ENCODE measurements at regions not wholly inside any gene's neighbourhood (a gene's known extent, or its start where the extent isn't known, plus 50 kb on each side); places are given as distances from the start of the nearest gene placed in this dataset.

DNA sequence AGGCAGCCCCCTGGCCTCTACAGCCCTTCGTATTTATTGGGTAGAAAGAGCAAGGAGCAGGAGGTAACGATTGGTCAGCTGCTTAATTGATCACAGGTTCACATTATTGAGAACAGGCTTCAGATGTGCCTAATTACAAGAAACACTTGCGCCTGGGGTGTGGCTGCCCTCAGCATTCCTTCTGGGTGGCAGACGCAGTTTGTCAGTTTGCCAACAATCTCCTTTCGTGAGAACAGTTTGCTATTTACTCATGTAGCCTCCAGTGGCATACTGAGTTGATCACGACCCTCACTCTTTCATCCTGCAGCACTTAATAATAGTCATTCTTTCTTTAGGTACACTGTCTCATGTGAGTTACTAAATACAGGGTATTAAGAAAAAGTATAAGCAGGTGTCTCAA, 985.6 kb downstream of the SLITRK5 start (continued):
- TF ChIP-seq, protein P1, sequence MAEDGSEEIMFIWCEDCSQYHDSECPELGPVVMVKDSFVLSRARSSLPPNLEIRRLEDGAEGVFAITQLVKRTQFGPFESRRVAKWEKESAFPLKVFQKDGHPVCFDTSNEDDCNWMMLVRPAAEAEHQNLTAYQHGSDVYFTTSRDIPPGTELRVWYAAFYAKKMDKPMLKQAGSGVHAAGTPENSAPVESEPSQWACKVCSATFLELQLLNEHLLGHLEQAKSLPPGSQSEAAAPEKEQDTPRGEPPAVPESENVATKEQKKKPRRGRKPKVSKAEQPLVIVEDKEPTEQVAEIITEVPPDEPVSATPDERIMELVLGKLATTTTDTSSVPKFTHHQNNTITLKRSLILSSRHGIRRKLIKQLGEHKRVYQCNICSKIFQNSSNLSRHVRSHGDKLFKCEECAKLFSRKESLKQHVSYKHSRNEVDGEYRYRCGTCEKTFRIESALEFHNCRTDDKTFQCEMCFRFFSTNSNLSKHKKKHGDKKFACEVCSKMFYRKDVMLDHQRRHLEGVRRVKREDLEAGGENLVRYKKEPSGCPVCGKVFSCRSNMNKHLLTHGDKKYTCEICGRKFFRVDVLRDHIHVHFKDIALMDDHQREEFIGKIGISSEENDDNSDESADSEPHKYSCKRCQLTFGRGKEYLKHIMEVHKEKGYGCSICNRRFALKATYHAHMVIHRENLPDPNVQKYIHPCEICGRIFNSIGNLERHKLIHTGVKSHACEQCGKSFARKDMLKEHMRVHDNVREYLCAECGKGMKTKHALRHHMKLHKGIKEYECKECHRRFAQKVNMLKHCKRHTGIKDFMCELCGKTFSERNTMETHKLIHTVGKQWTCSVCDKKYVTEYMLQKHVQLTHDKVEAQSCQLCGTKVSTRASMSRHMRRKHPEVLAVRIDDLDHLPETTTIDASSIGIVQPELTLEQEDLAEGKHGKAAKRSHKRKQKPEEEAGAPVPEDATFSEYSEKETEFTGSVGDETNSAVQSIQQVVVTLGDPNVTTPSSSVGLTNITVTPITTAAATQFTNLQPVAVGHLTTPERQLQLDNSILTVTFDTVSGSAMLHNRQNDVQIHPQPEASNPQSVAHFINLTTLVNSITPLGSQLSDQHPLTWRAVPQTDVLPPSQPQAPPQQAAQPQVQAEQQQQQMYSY (CRISPR knock-in tag; IDR thresholded peaks at IDR 0.05), result no peak
- TF ChIP-seq JAZF1 (CRISPR knock-in tag; IDR thresholded peaks at IDR 0.05), result no peak
- no peak for TF ChIP-seq TCF7 (CRISPR knock-in tag; IDR thresholded peaks at IDR 0.05; ENCODE audit: low read depth)
- TF ChIP-seq, protein P2, sequence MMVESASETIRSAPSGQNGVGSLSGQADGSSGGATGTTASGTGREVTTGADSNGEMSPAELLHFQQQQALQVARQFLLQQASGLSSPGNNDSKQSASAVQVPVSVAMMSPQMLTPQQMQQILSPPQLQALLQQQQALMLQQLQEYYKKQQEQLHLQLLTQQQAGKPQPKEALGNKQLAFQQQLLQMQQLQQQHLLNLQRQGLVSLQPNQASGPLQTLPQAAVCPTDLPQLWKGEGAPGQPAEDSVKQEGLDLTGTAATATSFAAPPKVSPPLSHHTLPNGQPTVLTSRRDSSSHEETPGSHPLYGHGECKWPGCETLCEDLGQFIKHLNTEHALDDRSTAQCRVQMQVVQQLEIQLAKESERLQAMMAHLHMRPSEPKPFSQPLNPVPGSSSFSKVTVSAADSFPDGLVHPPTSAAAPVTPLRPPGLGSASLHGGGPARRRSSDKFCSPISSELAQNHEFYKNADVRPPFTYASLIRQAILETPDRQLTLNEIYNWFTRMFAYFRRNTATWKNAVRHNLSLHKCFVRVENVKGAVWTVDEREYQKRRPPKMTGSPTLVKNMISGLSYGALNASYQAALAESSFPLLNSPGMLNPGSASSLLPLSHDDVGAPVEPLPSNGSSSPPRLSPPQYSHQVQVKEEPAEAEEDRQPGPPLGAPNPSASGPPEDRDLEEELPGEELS (CRISPR knock-in tag; IDR thresholded peaks at IDR 0.05), result no peak
- TF ChIP-seq, protein P3, sequence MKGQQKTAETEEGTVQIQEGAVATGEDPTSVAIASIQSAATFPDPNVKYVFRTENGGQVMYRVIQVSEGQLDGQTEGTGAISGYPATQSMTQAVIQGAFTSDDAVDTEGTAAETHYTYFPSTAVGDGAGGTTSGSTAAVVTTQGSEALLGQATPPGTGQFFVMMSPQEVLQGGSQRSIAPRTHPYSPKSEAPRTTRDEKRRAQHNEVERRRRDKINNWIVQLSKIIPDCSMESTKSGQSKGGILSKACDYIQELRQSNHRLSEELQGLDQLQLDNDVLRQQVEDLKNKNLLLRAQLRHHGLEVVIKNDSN (CRISPR knock-in tag; IDR thresholded peaks at IDR 0.05), result no peak
- TF ChIP-seq, protein P4, sequence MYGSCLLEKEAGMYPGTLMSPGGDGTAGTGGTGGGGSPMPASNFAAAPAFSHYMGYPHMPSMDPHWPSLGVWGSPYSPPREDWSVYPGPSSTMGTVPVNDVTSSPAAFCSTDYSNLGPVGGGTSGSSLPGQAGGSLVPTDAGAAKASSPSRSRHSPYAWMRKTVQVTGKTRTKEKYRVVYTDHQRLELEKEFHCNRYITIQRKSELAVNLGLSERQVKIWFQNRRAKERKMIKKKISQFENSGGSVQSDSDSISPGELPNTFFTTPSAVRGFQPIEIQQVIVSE (CRISPR knock-in tag; IDR thresholded peaks at IDR 0.05; ENCODE audit: borderline replicate concordance), result no peak
- TF ChIP-seq NFATC4 (CRISPR knock-in tag; IDR thresholded peaks at IDR 0.05), result no peak
- TF ChIP-seq SOX15 (CRISPR knock-in tag; IDR thresholded peaks at IDR 0.05), result no peak
- TF ChIP-seq FOXJ3 (CRISPR knock-in tag; IDR thresholded peaks at IDR 0.05; ENCODE audit: borderline replicate concordance), result no peak

GRCh38 chr13:88670509-88670908, 999.3 kb downstream of the SLITRK5 start:
- Mint-ChIP-seq H3K4me1 (no peaks in the 10 kb centered on the region), H3K4me3 (no peak overlapping the region), H3K9me3 (peaks cover 4% of the 10 kb centered on the region), H3K27me3 (ENCODE audit: low read depth) (no peaks in the 10 kb centered on the region), H3K27ac (no peak overlapping the region), H3K36me3 (no peaks in the 10 kb centered on the region)
- CTCF ChIA-PET, result no interaction called here
- DNase-seq (ENCODE audit: low spot score), result no peak
- ATAC-seq, result no peak
- TF ChIP-seq ZNF425 (CRISPR knock-in tag; conservative IDR thresholded peaks at IDR 0.05) (no peak), GTF2I (CRISPR knock-in tag; conservative IDR thresholded peaks at IDR 0.05) (peak; percentile 53; the same call in 1 of the 2 replicates), CTCF (IDR thresholded peaks at IDR 0.05) (no peak), NR3C1 (CRISPR knock-in tag; conservative IDR thresholded peaks at IDR 0.05; ENCODE audit: low read depth) (no peak), NFYB (CRISPR knock-in tag; conservative IDR thresholded peaks at IDR 0.05; ENCODE audit: low read depth) (no peak)
- POLR2A ChIA-PET, result no interaction called here
